Activated CD4-positive, alpha-beta memory T cell treated with anti-CD3 and anti-CD28 coated beads for 36 hours (primary cell): ENCODE measurements at regions not wholly inside any gene's neighbourhood (a gene's known extent, or its start where the extent isn't known, plus 50 kb on each side); places are given as distances from the start of the nearest gene placed in this dataset.

ENCODE experiments used
- CTCF ChIA-PET: fragments of 350-600 bp; sonication (Branson Sonifier 250); formaldehyde crosslinking; loops from one replicate; lab custom pipeline; 2021; ENCODE audit warnings: antibody characterized with exemption, inconsistent platforms; lab: Charles Lee
- POLR2A ChIA-PET: fragments of 350-600 bp; sonication (Branson Sonifier 250); formaldehyde crosslinking; loops from one replicate; lab custom pipeline; 2021; ENCODE audit warnings: antibody characterized with exemption; lab: Charles Lee
- DNase-seq: peaks from one replicate; pipeline ENCODE4 v3.0.0-alpha.2; 2020
- H3K27ac Mint-ChIP-seq: one replicate; pipeline ENCODE4 v1.8.0; 2021; ENCODE audit warnings: mixed read lengths
- H3K27me3 Mint-ChIP-seq: one replicate; pipeline ENCODE4 v1.8.0; 2021; ENCODE audit warnings: mixed read lengths
- H3K36me3 Mint-ChIP-seq: one replicate; pipeline ENCODE4 v1.8.0; 2021; ENCODE audit warnings: mixed read lengths
- H3K4me1 Mint-ChIP-seq: one replicate; pipeline ENCODE4 v1.8.0; 2021; ENCODE audit warnings: low read depth, mixed read lengths
- H3K4me3 Mint-ChIP-seq: one replicate; pipeline ENCODE4 v1.8.0; 2021; ENCODE audit warnings: mild to moderate bottlenecking, mixed read lengths
- H3K9me3 Mint-ChIP-seq: one replicate; pipeline ENCODE4 v1.8.0; 2021; ENCODE audit warnings: mixed read lengths
- intact Hi-C: fragments of 100-400 bp; cut with micrococcal nuclease; formaldehyde crosslinking; loops from one replicate; pipeline ENCODE4 v1.15.1; 2023

- CTCF ChIA-PET = no interaction called here
- Mint-ChIP-seq H3K27ac (no peak overlapping the region), H3K36me3 (no peaks in the 10 kb centered on the region), H3K9me3 (no peaks in the 10 kb centered on the region), H3K4me1 (peaks cover 10% of the 10 kb centered on the region), H3K27me3 (no peaks in the 10 kb centered on the region), H3K4me3 (no peak overlapping the region)
- no peak for DNase-seq
- intact Hi-C loops = loop anchor here (10.0 kb wide), 2 partner anchors 129 to 189 kb away; partner anchors contain the start of gene RHOU
- POLR2A ChIA-PET = no interaction called here
Measured at GRCh38 chr1:228923973-228924686, 188.9 kb downstream of the RHOU start.

GRCh38 chr1:228925691-228926090, 190.4 kb downstream of the RHOU start:
- intact Hi-C loops = loop anchor here (10.0 kb wide), 2 partner anchors 131 to 191 kb away; partner anchors contain the start of gene RHOU
- H3K27me3 Mint-ChIP-seq = no peaks in the 10 kb centered on the region
- ChIA-PET CTCF (no interaction called here), POLR2A (no interaction called here)
- H3K4me3 Mint-ChIP-seq = no peak overlapping the region
- no peaks in the 10 kb centered on the region for H3K36me3 Mint-ChIP-seq
- H3K9me3 Mint-ChIP-seq = peaks cover 8% of the 10 kb centered on the region
- no peak overlapping the region for H3K27ac Mint-ChIP-seq
- H3K4me1 Mint-ChIP-seq = peaks cover 10% of the 10 kb centered on the region
- DNase-seq = no peak

- no peaks in the 10 kb centered on the region for H3K36me3 Mint-ChIP-seq
- POLR2A ChIA-PET = no interaction called here
- H3K4me3 Mint-ChIP-seq = no peak overlapping the region
- H3K27ac Mint-ChIP-seq = no peak overlapping the region
- no peaks in the 10 kb centered on the region for H3K27me3 Mint-ChIP-seq
- H3K4me1 Mint-ChIP-seq = peaks cover 10% of the 10 kb centered on the region
- DNase-seq = no peak
- intact Hi-C loops = loop anchor here (10.0 kb wide), 2 partner anchors 133 to 193 kb away; partner anchors contain the start of gene RHOU
- peaks cover 8% of the 10 kb centered on the region for H3K9me3 Mint-ChIP-seq
- CTCF ChIA-PET = interaction anchor here (1.1 kb wide), 1 partner anchor 193 kb away, joined by 5 read pairs; no protein-coding TSS in a partner anchor
Measured at GRCh38 chr1:228927421-228927820, 192.1 kb downstream of the RHOU start.

- no peaks in the 10 kb centered on the region for H3K36me3 Mint-ChIP-seq
- intact Hi-C loops = loop anchor here (10.0 kb wide), 2 partner anchors 133 to 193 kb away; partner anchors contain the start of gene RHOU
- CTCF ChIA-PET = interaction anchor here (1.1 kb wide), 1 partner anchor 194 kb away, joined by 5 read pairs; no protein-coding TSS in a partner anchor
- DNase-seq = peak; percentile 40
- peaks cover 10% of the 10 kb centered on the region for H3K4me1 Mint-ChIP-seq
- H3K27ac Mint-ChIP-seq = no peak overlapping the region
- peaks cover 8% of the 10 kb centered on the region for H3K9me3 Mint-ChIP-seq
- POLR2A ChIA-PET = no interaction called here
- H3K27me3 Mint-ChIP-seq = no peaks in the 10 kb centered on the region
- H3K4me3 Mint-ChIP-seq = no peak overlapping the region
Measured at GRCh38 chr1:228927946-228928898, 192.9 kb downstream of the RHOU start.

- Mint-ChIP-seq H3K9me3 (peaks cover 8% of the 10 kb centered on the region), H3K27ac (no peak overlapping the region), H3K36me3 (no peaks in the 10 kb centered on the region), H3K4me1 (peaks cover 10% of the 10 kb centered on the region), H3K4me3 (no peak overlapping the region), H3K27me3 (no peaks in the 10 kb centered on the region)
- intact Hi-C loops = loop anchor here (10.0 kb wide), 2 partner anchors 135 to 195 kb away; partner anchors contain the start of gene RHOU
- CTCF ChIA-PET = no interaction called here
- POLR2A ChIA-PET = no interaction called here
- no peak for DNase-seq
Measured at GRCh38 chr1:228929476-228930027, 194.3 kb downstream of the RHOU start.

- Mint-ChIP-seq H3K27ac (no peak overlapping the region), H3K27me3 (no peaks in the 10 kb centered on the region), H3K9me3 (peaks cover 8% of the 10 kb centered on the region), H3K4me3 (no peak overlapping the region), H3K4me1 (peaks cover 10% of the 10 kb centered on the region), H3K36me3 (no peaks in the 10 kb centered on the region)
- DNase-seq = no peak
- intact Hi-C loops = no loop called here
- ChIA-PET CTCF (no interaction called here), POLR2A (no interaction called here)
Measured at GRCh38 chr1:228930479-228930957, 195.2 kb downstream of the RHOU start.

- ChIA-PET POLR2A (no interaction called here), CTCF (no interaction called here)
- H3K36me3 Mint-ChIP-seq = no peaks in the 10 kb centered on the region
- no peak overlapping the region for H3K27ac Mint-ChIP-seq
- DNase-seq = no peak
- no peak overlapping the region for H3K4me3 Mint-ChIP-seq
- intact Hi-C loops = no loop called here
- H3K4me1 Mint-ChIP-seq = peaks cover 9% of the 10 kb centered on the region
- no peaks in the 10 kb centered on the region for H3K27me3 Mint-ChIP-seq
- H3K9me3 Mint-ChIP-seq = peaks cover 8% of the 10 kb centered on the region
Measured at GRCh38 chr1:228933753-228934152, 198.5 kb downstream of the RHOU start.

- no peak for DNase-seq
- no peak overlapping the region for H3K4me3 Mint-ChIP-seq
- intact Hi-C loops = no loop called here
- ChIA-PET CTCF (no interaction called here), POLR2A (no interaction called here)
- peaks cover 8% of the 10 kb centered on the region for H3K4me1 Mint-ChIP-seq
- no peaks in the 10 kb centered on the region for H3K9me3 Mint-ChIP-seq
- H3K36me3 Mint-ChIP-seq = no peaks in the 10 kb centered on the region
- no peak overlapping the region for H3K27ac Mint-ChIP-seq
- H3K27me3 Mint-ChIP-seq = no peaks in the 10 kb centered on the region
Measured at GRCh38 chr1:228935198-228935663, 200.0 kb downstream of the RHOU start.

GRCh38 chr1:228935855-228936727, 200.8 kb downstream of the RHOU start:
- H3K36me3 Mint-ChIP-seq = no peaks in the 10 kb centered on the region
- H3K27me3 Mint-ChIP-seq = no peaks in the 10 kb centered on the region
- H3K4me1 Mint-ChIP-seq = peaks cover 8% of the 10 kb centered on the region
- intact Hi-C loops = no loop called here
- H3K9me3 Mint-ChIP-seq = no peaks in the 10 kb centered on the region
- ChIA-PET CTCF (no interaction called here), POLR2A (no interaction called here)
- no peak for DNase-seq
- no peak overlapping the region for H3K4me3 Mint-ChIP-seq
- no peak overlapping the region for H3K27ac Mint-ChIP-seq

- intact Hi-C loops = no loop called here
- Mint-ChIP-seq H3K27me3 (no peaks in the 10 kb centered on the region), H3K9me3 (no peaks in the 10 kb centered on the region), H3K4me1 (peaks cover 8% of the 10 kb centered on the region), H3K27ac (no peak overlapping the region), H3K36me3 (no peaks in the 10 kb centered on the region), H3K4me3 (no peak overlapping the region)
- ChIA-PET POLR2A (no interaction called here), CTCF (no interaction called here)
- DNase-seq = no peak
Measured at GRCh38 chr1:228936881-228937280, 201.6 kb downstream of the RHOU start.

- no peak for DNase-seq
- CTCF ChIA-PET = no interaction called here
- no peaks in the 10 kb centered on the region for H3K9me3 Mint-ChIP-seq
- H3K27ac Mint-ChIP-seq = no peak overlapping the region
- intact Hi-C loops = no loop called here
- H3K4me3 Mint-ChIP-seq = no peak overlapping the region
- POLR2A ChIA-PET = no interaction called here
- peaks cover 8% of the 10 kb centered on the region for H3K4me1 Mint-ChIP-seq
- H3K27me3 Mint-ChIP-seq = no peaks in the 10 kb centered on the region
- H3K36me3 Mint-ChIP-seq = no peaks in the 10 kb centered on the region
Measured at GRCh38 chr1:228937351-228937750, 202.1 kb downstream of the RHOU start.
